Suprapubic skin (tissue), 4 donors: ENCODE measurements at regions not wholly inside any gene's neighbourhood (a gene's known extent, or its start where the extent isn't known, plus 50 kb on each side); places are given as distances from the start of the nearest gene placed in this dataset.

Experiments
- DNase-seq, 2 donors: peaks; one replicate each; pipeline ENCODE4 v3.0.0-alpha.2; 2019; ENCODE audit warnings: low spot score in 2 of 2
- H3K27ac ChIP-seq: fragments of 200-600 bp; sonication (generic); one replicate; pipeline ENCODE4 v1.5.1; 2019
- H3K27me3 ChIP-seq: fragments of 200-600 bp; sonication (generic); one replicate; pipeline ENCODE4 v1.5.1; 2019
- H3K36me3 ChIP-seq: fragments of 200-600 bp; sonication (generic); one replicate; pipeline ENCODE4 v1.5.1; 2019
- H3K4me1 ChIP-seq: fragments of 200-600 bp; sonication (generic); one replicate; pipeline ENCODE4 v1.5.1; 2019
- H3K4me3 ChIP-seq: fragments of 200-600 bp; sonication (generic); one replicate; pipeline ENCODE4 v1.5.1; 2019; ENCODE audit warnings: mild to moderate bottlenecking
- H3K9me3 ChIP-seq: fragments of 200-600 bp; sonication (generic); one replicate; pipeline ENCODE4 v1.5.1; 2019
- EP300 ChIP-seq: sonication (generic); formaldehyde crosslinking; IDR thresholded peaks from one replicate; pipeline ENCODE4 v1.6.1; 2017; ENCODE audit warnings: antibody characterized with exemption
- POLR2A ChIP-seq, 2 donors: fragments of 450-650 bp; IDR thresholded peaks; one replicate each; pipeline ENCODE4 v1.6.1; 2017; ENCODE audit warnings: antibody characterized with exemption in 2 of 2, mild to moderate bottlenecking in 2 of 2, moderate library complexity in 2 of 2
- POLR2AphosphoS5 ChIP-seq, 3 donors: sonication (generic); formaldehyde crosslinking; IDR thresholded peaks; one replicate each; pipeline ENCODE4 v1.6.1; 2017; ENCODE audit warnings: antibody characterized with exemption in 3 of 3
- WGBS: methylation state at CpG from one replicate; pipeline ENCODE4 v1.1.5; 2018; 5-methylcytosine and 5-hydroxymethylcytosine counted together
- TF ChIP-seq, protein P1 (sequence below), 2 donors: fragments of 200-600 bp in 1 of 2; fragments of 450-650 bp in 1 of 2; sonication (generic) in 1 of 2; IDR thresholded peaks; one replicate each; pipeline ENCODE4 v1.5.1; 2016 to 2019; ENCODE audit warnings: antibody characterized with exemption in 2 of 2, mild to moderate bottlenecking in 1 of 2, moderate library complexity in 1 of 2

DNA sequence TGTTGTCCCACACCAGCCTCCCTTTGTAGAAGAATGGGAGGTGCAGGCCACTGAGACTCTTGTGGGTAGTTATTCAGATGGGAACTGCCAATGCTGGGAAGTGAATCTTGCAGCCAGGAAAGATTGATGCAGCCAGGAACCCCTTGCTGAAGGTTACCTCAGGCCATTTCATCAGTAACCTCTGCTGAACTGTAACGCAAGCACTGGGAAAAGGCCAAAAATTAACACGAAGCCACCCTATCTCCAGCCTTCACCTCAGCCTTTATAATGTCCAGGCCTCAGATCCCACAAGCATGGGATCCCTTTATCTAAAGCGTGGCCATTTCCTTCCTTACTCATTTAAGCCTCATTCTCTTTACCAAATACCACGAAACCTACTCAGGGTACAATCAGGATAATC lies 211.1 kb downstream of the SPTSSA start:
- no peak for TF ChIP-seq POLR2A (IDR thresholded peaks at IDR 0.05)
- 75% methylated on average over 4 of the region's 4 CpGs for WGBS
- Histone ChIP-seq H3K4me1 (peaks cover 11% of the 10 kb centered on the region), H3K27ac (no peak overlapping the region), H3K4me3 (no peak overlapping the region), H3K36me3 (no peaks in the 10 kb centered on the region), H3K9me3 (no peaks in the 10 kb centered on the region), H3K27me3 (no peaks in the 10 kb centered on the region)
- DNase-seq: no peak

DNA sequence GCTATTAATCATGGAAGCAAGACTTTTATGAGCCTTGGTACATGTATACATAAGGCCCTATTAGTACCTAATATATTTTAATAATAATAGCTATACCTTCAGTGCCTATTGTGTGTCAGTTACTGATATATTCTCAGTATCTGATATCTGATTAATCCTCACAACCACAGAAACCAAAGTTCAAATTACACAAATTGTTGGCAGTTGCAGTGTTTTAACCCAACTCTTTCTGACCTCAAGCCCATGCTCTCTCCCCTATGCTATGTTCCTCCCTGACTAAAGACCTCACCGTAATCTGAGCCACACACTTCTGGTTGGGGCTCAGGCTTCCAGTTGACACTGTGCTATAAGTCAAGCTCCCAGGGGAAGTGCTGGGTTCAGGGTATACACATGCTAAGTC lies 214.4 kb downstream of the SPTSSA start:
- no peak overlapping the region for H3K4me3 ChIP-seq
- H3K27ac ChIP-seq: no peak overlapping the region
- DNase-seq: no peak
- no peaks in the 10 kb centered on the region for H3K9me3 ChIP-seq
- WGBS: 0% methylated on average over 1 of the region's 1 CpG
- peaks cover 11% of the 10 kb centered on the region for H3K4me1 ChIP-seq
- no peak for TF ChIP-seq EP300
- TF ChIP-seq, protein P1, sequence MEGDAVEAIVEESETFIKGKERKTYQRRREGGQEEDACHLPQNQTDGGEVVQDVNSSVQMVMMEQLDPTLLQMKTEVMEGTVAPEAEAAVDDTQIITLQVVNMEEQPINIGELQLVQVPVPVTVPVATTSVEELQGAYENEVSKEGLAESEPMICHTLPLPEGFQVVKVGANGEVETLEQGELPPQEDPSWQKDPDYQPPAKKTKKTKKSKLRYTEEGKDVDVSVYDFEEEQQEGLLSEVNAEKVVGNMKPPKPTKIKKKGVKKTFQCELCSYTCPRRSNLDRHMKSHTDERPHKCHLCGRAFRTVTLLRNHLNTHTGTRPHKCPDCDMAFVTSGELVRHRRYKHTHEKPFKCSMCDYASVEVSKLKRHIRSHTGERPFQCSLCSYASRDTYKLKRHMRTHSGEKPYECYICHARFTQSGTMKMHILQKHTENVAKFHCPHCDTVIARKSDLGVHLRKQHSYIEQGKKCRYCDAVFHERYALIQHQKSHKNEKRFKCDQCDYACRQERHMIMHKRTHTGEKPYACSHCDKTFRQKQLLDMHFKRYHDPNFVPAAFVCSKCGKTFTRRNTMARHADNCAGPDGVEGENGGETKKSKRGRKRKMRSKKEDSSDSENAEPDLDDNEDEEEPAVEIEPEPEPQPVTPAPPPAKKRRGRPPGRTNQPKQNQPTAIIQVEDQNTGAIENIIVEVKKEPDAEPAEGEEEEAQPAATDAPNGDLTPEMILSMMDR (IDR thresholded peaks at IDR 0.05): no peak
- no peak for TF ChIP-seq POLR2AphosphoS5 (IDR thresholded peaks at IDR 0.05)
- TF ChIP-seq POLR2A (IDR thresholded peaks at IDR 0.05): no peak
- no peaks in the 10 kb centered on the region for H3K27me3 ChIP-seq
- no peaks in the 10 kb centered on the region for H3K36me3 ChIP-seq

DNA sequence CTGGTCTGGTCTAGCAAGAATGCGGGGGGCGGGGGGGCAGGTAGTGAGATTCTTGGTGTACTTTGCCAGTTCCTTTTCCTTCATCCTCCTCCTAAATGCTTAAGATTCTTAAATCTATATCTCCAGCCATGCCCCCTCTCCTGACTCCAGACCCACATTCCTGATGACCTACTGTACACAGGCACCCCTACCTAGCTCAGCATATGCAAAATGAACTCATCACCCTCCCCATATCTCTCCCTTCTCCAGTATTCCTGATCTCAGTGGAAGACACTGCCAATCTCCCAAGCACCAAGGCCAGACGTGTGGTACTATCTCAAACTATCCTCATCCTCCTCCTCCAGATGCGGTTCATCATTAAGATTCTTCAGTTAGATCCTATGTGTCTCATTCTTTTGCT lies 215.8 kb downstream of the SPTSSA start:
- TF ChIP-seq EP300: no peak
- TF ChIP-seq, protein P1 (IDR thresholded peaks at IDR 0.05): no peak
- WGBS: 46% methylated on average over 4 of the region's 4 CpGs
- H3K36me3 ChIP-seq: no peaks in the 10 kb centered on the region

GRCh38 chr14:34243401-34243800 lies 218.6 kb downstream of the SPTSSA start:
- Histone ChIP-seq H3K36me3 (no peaks in the 10 kb centered on the region), H3K4me1 (no peaks in the 10 kb centered on the region), H3K27ac (no peak overlapping the region), H3K27me3 (no peaks in the 10 kb centered on the region), H3K9me3 (no peaks in the 10 kb centered on the region), H3K4me3 (no peak overlapping the region)
- DNase-seq: no peak
- WGBS: 49% methylated on average over 2 of the region's 2 CpGs
- TF ChIP-seq POLR2A (IDR thresholded peaks at IDR 0.05): no peak
- no peak for TF ChIP-seq POLR2AphosphoS5 (IDR thresholded peaks at IDR 0.05)
- no peak for TF ChIP-seq EP300
- TF ChIP-seq, protein P1 (IDR thresholded peaks at IDR 0.05): no peak

More for the DNA sequence above, 215.8 kb downstream of the SPTSSA start:
- Histone ChIP-seq H3K9me3 (no peaks in the 10 kb centered on the region), H3K4me1 (peaks cover 3% of the 10 kb centered on the region), H3K27ac (no peak overlapping the region), H3K27me3 (no peaks in the 10 kb centered on the region), H3K4me3 (no peak overlapping the region)
- DNase-seq: no peak

DNA sequence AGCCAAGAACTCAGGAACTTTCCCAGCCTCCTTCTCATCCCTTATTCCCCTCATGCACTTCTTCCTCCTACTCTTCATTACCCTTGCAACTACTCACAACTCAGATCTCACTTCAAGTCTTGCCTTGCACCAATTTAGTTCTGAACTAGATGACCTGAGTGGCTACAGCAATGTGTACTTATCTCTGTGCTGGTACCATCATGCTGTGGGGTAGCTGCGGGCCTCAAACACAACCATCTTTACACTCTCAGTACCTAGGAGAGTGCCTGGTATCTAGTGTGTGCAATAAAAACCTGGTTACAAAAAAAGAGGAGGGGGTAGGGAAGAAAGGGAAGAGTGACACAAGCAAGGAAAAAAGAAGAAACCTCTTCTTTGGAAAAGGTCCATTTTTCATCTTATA lies 219.0 kb downstream of the SPTSSA start:
- 100% methylated on average over 1 of the region's 1 CpG for WGBS
- no peak for TF ChIP-seq POLR2A (IDR thresholded peaks at IDR 0.05)
- TF ChIP-seq POLR2AphosphoS5 (IDR thresholded peaks at IDR 0.05): no peak
- TF ChIP-seq EP300: no peak
- TF ChIP-seq, protein P1 (IDR thresholded peaks at IDR 0.05): no peak
- no peak overlapping the region for H3K27ac ChIP-seq
- DNase-seq: no peak
- H3K4me3 ChIP-seq: no peak overlapping the region
- no peaks in the 10 kb centered on the region for H3K36me3 ChIP-seq
- no peaks in the 10 kb centered on the region for H3K4me1 ChIP-seq
- H3K9me3 ChIP-seq: no peaks in the 10 kb centered on the region
- no peaks in the 10 kb centered on the region for H3K27me3 ChIP-seq

DNA sequence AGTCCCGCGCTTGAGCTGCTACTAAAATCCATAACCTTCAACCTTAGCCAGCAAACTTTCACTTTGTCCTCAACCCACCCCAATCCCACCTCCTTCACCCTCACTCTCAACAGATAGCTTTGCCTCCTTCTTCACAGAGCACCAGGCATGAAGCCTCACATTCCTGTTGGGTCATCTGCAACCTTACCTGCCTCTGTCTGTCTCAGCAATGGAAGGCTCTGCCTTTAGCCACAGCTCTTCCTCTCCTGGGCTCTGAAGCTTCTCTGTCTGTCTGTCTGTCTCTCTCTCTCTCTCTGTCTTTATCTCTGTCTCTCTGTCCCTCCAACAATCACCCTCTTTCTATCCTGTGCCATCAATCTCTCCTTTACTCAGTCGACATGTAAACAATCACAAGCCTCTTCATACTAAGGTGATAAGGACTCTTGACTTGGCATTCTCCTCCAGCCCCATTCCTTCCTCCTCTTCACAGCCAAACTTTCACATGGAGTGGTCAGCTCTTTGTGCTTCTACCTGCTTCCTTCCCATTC lies 220.8 kb downstream of the SPTSSA start:
- no peak for TF ChIP-seq POLR2A (IDR thresholded peaks at IDR 0.05)
- TF ChIP-seq, protein P1 (IDR thresholded peaks at IDR 0.05): no peak
- TF ChIP-seq POLR2AphosphoS5 (IDR thresholded peaks at IDR 0.05): no peak
- no peak for TF ChIP-seq EP300
- Histone ChIP-seq H3K4me3 (no peak overlapping the region), H3K4me1 (no peaks in the 10 kb centered on the region), H3K36me3 (no peaks in the 10 kb centered on the region), H3K27ac (no peak overlapping the region), H3K27me3 (no peaks in the 10 kb centered on the region), H3K9me3 (no peaks in the 10 kb centered on the region)
- no peak for DNase-seq
- WGBS: 94% methylated on average over 3 of the region's 3 CpGs
